HFFc6 (cell line): ENCODE measurements at regions not wholly inside any gene's neighbourhood (a gene's known extent, or its start where the extent isn't known, plus 50 kb on each side); places are given as distances from the start of the nearest gene placed in this dataset.

ENCODE experiments used
- DNase-seq: peaks from one replicate; pipeline ENCODE4 v3.0.0-alpha.2; 2018
- H3K27ac Mint-ChIP-seq: 2 replicates; pipeline ENCODE4 v1.8.0; 2020; ENCODE audit warnings: mild to moderate bottlenecking, mixed read lengths
- H3K27me3 Mint-ChIP-seq: 2 replicates; pipeline ENCODE4 v1.8.0; 2021; ENCODE audit warnings: mild to moderate bottlenecking, moderate library complexity, mixed read lengths; ENCODE audit not compliant: insufficient read depth
- H3K36me3 Mint-ChIP-seq: 2 replicates; pipeline ENCODE4 v1.8.0; 2021; ENCODE audit warnings: low read depth, mixed read lengths
- H3K4me1 Mint-ChIP-seq: 2 replicates; pipeline ENCODE4 v1.8.0; 2020; ENCODE audit warnings: low read depth, mixed read lengths
- H3K4me3 Mint-ChIP-seq: 2 replicates; pipeline ENCODE4 v1.8.0; 2020; ENCODE audit warnings: mild to moderate bottlenecking, moderate library complexity, mixed read lengths
- H3K9me3 Mint-ChIP-seq: 2 replicates; pipeline ENCODE4 v1.8.0; 2020; ENCODE audit warnings: mild to moderate bottlenecking, mixed read lengths
- CTCF ChIP-seq: fragments of 200-600 bp; sonication (generic); IDR thresholded peaks from 2 replicates; pipeline ENCODE4 v1.5.0; 2021; ENCODE audit warnings: antibody characterized with exemption, mild to moderate bottlenecking

GRCh38 chr2:128751746-128752145 is 433.1 kb upstream of the HS6ST1 start:
- no peak for DNase-seq
- H3K36me3 Mint-ChIP-seq, result no peaks in the 10 kb centered on the region
- H3K9me3 Mint-ChIP-seq, result no peaks in the 10 kb centered on the region
- no peak overlapping the region for H3K27ac Mint-ChIP-seq
- H3K27me3 Mint-ChIP-seq, result peaks cover 19% of the 10 kb centered on the region
- TF ChIP-seq CTCF, result no peak
- H3K4me3 Mint-ChIP-seq, result no peak overlapping the region
- H3K4me1 Mint-ChIP-seq, result no peaks in the 10 kb centered on the region

GRCh38 chr2:128752691-128753263 is 434.1 kb upstream of the HS6ST1 start:
- Mint-ChIP-seq H3K36me3 (no peaks in the 10 kb centered on the region), H3K4me1 (no peaks in the 10 kb centered on the region), H3K27ac (no peak overlapping the region), H3K4me3 (no peak overlapping the region; the same call in 1 of the 2 replicates), H3K9me3 (no peaks in the 10 kb centered on the region), H3K27me3 (peaks cover 19% of the 10 kb centered on the region)
- TF ChIP-seq CTCF, result no peak
- DNase-seq, result no peak

GRCh38 chr2:128753321-128753720 is 434.7 kb upstream of the HS6ST1 start:
- Mint-ChIP-seq H3K27me3 (peaks cover 19% of the 10 kb centered on the region), H3K9me3 (no peaks in the 10 kb centered on the region), H3K4me3 (no peak overlapping the region), H3K4me1 (no peaks in the 10 kb centered on the region), H3K36me3 (no peaks in the 10 kb centered on the region), H3K27ac (no peak overlapping the region)
- no peak for DNase-seq
- TF ChIP-seq CTCF, result no peak

- Mint-ChIP-seq H3K4me1 (no peaks in the 10 kb centered on the region), H3K36me3 (no peaks in the 10 kb centered on the region), H3K27me3 (peaks cover 19% of the 10 kb centered on the region), H3K9me3 (no peaks in the 10 kb centered on the region), H3K27ac (no peak overlapping the region), H3K4me3 (no peak overlapping the region)
- DNase-seq, result no peak
- no peak for TF ChIP-seq CTCF
Observed at GRCh38 chr2:128753800-128754199, 435.1 kb upstream of the HS6ST1 start.

GRCh38 chr2:128754246-128754724 is 435.6 kb upstream of the HS6ST1 start:
- Mint-ChIP-seq H3K27me3 (peaks cover 16% of the 10 kb centered on the region), H3K4me1 (no peaks in the 10 kb centered on the region), H3K9me3 (no peaks in the 10 kb centered on the region), H3K27ac (no peak overlapping the region), H3K4me3 (no peak overlapping the region), H3K36me3 (no peaks in the 10 kb centered on the region)
- no peak for TF ChIP-seq CTCF
- DNase-seq, result no peak
